ENCODE measurements at regions not wholly inside any gene's neighbourhood (a gene's known extent, or its start where the extent isn't known, plus 50 kb on each side); places are given as distances from the start of the nearest gene placed in this dataset.

GRCh38 chr2:160634436-160634835 is 140.8 kb upstream of the RBMS1 start:
- DNase-seq: no peak

- DNase-seq: no peak
Observed at GRCh38 chr2:160635488-160635887, 141.9 kb upstream of the RBMS1 start.

GRCh38 chr2:160639472-160639871 is 145.9 kb upstream of the RBMS1 start:
- DNase-seq: no peak

- no peak for DNase-seq
Observed at GRCh38 chr2:160646684-160647444, 153.3 kb upstream of the RBMS1 start.

GRCh38 chr2:160647967-160648685 is 154.5 kb upstream of the RBMS1 start:
- no peak for DNase-seq

GRCh38 chr2:160649698-160650097 is 156.1 kb upstream of the RBMS1 start:
- no peak for DNase-seq

- DNase-seq: no peak
Observed at GRCh38 chr2:160650196-160651118, 156.8 kb upstream of the RBMS1 start.

GRCh38 chr2:160651416-160652200 is 158.0 kb upstream of the RBMS1 start:
- DNase-seq: no peak

GRCh38 chr2:160652236-160652635 is 158.6 kb upstream of the RBMS1 start:
- peak; percentile 43 to 81 (median 68) for DNase-seq

- no peak for DNase-seq
Observed at GRCh38 chr2:160657196-160657595, 163.6 kb upstream of the RBMS1 start.

GRCh38 chr2:160658851-160659250 is 165.2 kb upstream of the RBMS1 start:
- no peak for DNase-seq

- DNase-seq: no peak
Observed at GRCh38 chr2:160660741-160661140, 167.1 kb upstream of the RBMS1 start.

- DNase-seq: no peak
Observed at GRCh38 chr2:160664603-160665140, 171.1 kb upstream of the RBMS1 start.

- DNase-seq: no peak
Observed at GRCh38 chr2:160666154-160667060, 172.8 kb upstream of the RBMS1 start.

- no peak for DNase-seq
Observed at GRCh38 chr2:160667811-160668210, 174.2 kb upstream of the RBMS1 start.

- DNase-seq: no peak
Observed at GRCh38 chr2:160670618-160671017, 177.0 kb upstream of the RBMS1 start.

GRCh38 chr2:160672211-160672610 is 178.6 kb upstream of the RBMS1 start:
- no peak for DNase-seq

- DNase-seq: no peak
Observed at GRCh38 chr2:160674146-160674750, 180.6 kb upstream of the RBMS1 start.

GRCh38 chr2:160679686-160680085 is 186.1 kb upstream of the RBMS1 start:
- DNase-seq: no peak

- DNase-seq: no peak
Observed at GRCh38 chr2:160680294-160680693, 186.7 kb upstream of the RBMS1 start.

GRCh38 chr2:160680974-160681373 is 187.4 kb upstream of the RBMS1 start:
- no peak for DNase-seq
